Fibroblast of skin of scalp (primary cell): ENCODE measurements at regions not wholly inside any gene's neighbourhood (a gene's known extent, or its start where the extent isn't known, plus 50 kb on each side); places are given as distances from the start of the nearest gene placed in this dataset.

ENCODE experiments used
- DNase-seq: peaks from one replicate; pipeline ENCODE4 v3.0.0-alpha.2; 2013

DNA sequence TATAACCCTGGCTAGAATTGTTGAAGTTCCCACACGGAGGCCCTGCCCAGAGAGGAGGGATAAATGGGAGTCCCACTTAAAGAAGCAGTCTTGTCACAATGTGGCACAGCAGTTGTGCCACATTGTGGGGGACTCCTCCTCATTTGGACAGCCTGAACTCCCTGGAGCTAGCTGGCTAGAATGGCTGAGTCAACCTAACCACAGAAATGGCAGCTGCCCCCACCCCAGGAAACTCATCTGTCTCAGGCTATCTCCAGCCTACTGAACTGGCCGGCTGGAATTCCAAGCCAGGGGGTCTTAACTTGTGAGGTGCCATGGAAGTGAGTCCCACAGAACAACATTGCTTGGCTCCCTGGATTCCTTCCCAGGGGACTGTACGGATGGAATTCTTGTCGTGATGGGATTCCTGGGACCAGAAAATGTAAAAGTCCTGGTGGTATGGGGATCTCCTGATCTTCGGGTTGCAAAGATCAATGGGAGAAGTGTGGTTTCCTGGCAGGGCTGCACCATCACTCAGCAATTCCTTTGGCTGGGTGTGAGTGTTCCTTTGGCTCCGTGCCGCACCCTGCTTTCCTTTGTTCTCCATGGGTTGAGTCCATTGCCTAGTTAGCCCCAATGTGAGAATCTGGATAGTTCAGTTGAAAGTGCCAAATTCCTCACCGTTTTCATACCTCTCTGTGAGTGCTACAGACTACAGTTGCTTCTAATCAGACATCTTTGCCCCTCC is 791.2 kb upstream of the FAT3 start:
- peak; percentile 27 for DNase-seq

DNA sequence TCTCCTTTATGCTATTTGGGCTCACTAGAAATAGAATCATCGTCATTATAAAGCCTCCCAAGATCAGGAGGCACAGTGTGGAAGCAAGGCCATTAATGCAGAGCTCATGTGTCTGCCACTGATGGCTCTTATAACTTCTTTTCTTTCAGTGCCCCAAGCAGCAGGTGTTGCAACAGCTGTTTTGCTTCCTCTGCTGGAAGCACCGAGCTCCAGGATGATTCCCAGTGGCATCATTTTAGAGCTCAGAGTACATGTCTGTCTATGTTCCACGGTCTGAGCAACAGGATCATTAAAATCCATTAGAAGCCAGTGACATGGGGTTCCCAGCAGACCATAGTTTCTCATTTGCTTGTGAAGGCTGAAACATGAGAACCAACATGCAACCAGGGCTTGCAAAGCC is 803.0 kb upstream of the FAT3 start:
- no peak for DNase-seq

DNA sequence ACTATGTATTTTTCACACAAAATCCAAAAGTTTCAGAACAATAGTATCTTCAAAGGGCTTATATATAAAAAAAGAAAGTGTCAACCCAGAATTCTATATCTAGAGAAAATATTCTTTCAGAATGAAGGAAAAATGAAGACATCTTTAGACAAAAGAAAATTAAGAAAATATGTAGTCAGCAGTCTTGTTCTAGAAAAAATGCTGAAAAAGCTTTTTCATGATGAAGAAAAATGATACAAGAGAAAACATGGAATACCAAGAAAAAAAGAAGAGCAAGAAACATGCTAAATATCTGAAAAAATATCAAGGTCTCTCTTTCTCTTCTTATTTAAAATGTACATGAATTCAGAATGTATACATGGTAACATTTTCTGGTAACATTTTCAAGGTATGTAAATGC is 816.8 kb upstream of the FAT3 start:
- DNase-seq = no peak

GRCh38 chr11:91406009-91406408 is 818.6 kb upstream of the FAT3 start:
- DNase-seq = no peak

GRCh38 chr11:91404344-91404743 is 820.3 kb upstream of the FAT3 start:
- no peak for DNase-seq

- DNase-seq = no peak
Observed at GRCh38 chr11:91397134-91397468, 827.5 kb upstream of the FAT3 start.

DNA sequence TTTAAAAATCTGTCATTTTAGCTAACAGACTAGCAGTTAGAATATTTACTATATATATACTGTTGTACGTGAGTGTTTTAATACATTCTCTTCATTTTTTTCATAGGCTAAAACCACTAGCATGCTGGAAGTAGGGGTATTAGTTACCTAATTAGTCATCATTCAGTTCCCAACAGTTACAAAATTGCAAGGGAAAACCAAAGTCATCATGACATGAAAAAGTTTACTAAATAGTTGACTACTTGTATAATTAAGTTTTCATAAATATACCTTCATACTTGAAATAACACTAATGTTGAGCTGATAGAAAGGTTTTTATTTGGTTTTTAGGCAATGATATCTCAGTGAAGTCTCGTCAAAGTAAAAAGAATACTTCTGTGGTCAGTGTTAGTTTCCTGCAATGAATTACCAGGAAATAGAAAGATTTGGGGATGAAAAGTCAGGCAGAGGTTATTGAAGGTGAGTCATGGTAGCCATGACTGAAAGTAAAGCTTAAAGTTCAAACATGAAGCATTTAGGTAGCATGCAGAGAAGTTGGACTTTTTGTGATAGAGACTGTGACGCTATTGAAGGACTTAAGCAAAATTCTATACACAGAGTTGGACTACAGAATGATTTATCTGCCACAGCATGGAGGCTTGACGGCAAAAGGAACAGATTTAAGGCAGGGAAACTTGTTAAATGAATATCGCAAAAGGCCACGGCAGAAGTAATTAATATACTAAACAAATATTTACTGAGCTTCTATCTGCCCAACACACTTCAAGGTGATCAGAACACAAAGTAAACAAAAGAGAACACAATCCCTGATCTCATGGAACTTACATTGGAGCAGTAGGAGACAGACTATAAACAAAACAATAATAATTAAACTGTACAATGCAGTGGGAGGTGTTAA is 828.1 kb upstream of the FAT3 start:
- peak; percentile 47 for DNase-seq

- no peak for DNase-seq
Observed at GRCh38 chr11:91394727-91395414, 829.7 kb upstream of the FAT3 start.

- no peak for DNase-seq
Observed at GRCh38 chr11:91394073-91394726, 830.4 kb upstream of the FAT3 start.

DNA sequence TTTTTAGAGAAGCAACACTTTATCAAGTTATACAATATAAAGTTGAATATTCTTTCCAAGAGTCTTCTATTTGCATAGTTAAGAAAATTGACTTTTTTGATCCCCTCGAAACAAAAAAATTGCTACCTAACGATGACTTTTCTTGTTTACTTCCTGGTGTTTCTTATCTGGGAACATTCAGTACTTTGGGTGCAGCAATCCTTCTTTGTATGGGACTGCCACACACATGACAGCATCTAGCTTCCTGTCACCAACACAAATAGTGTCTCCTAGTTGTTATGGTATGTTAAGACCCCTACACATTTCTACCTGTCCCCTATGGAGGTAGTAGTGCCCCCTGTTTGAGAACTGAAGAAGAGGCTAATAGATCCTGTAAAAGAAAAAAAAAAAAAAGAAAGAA is 841.7 kb upstream of the FAT3 start:
- DNase-seq = no peak

- no peak for DNase-seq
Observed at GRCh38 chr11:91374794-91375193, 849.8 kb upstream of the FAT3 start.

GRCh38 chr11:91373497-91373896 is 851.1 kb upstream of the FAT3 start:
- no peak for DNase-seq

DNA sequence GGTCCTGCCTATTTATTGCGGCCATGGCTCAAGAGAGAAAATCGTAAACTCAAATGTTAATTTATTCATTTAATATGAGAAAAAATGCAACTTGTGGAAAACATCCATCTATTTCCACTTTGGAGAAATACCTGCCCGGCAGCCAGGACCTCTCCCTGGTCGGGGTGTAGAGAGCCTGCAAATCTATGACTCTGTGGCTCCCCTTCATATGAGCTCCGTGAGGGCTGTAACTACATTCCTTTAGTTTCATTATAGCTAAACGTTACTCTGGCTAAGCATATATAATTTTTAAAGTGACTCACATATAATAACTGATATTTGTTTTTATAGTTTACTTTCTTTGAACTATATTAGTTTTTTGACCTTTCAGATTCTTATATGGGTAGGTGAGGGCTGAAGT is 857.8 kb upstream of the FAT3 start:
- no peak for DNase-seq

DNA sequence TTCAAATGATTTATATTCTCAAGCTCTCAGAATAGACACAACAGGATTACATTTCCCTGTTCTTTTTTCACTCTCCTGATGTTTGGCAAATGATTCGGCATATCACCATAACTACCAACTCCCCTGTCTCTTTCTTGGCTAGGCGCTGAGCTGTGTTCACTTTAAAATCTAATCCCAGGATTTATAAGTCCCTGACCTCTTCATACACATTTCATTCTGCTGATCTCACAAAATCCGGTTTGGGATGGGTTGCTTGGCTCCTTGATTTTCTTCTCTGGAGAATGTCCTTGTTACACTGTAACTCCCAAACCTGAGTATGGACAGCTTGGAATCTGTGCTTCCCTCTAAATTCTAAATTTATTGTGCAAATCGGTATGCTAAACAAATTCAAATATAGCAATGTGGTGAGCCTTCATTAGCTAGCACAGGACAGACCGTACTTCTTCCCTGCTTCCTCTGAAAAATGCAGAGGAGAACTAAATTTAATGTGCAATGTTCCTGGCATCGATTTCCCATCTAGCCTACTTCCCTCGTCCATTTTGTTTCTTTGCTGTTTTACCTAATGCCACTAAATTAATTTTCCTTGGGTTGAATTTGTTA is 858.5 kb upstream of the FAT3 start:
- DNase-seq = no peak

GRCh38 chr11:91350931-91351330 is 873.7 kb upstream of the FAT3 start:
- DNase-seq = no peak

GRCh38 chr11:91326751-91327150 is 897.9 kb upstream of the FAT3 start:
- no peak for DNase-seq

GRCh38 chr11:91326280-91326679 is 898.3 kb upstream of the FAT3 start:
- DNase-seq = no peak

DNA sequence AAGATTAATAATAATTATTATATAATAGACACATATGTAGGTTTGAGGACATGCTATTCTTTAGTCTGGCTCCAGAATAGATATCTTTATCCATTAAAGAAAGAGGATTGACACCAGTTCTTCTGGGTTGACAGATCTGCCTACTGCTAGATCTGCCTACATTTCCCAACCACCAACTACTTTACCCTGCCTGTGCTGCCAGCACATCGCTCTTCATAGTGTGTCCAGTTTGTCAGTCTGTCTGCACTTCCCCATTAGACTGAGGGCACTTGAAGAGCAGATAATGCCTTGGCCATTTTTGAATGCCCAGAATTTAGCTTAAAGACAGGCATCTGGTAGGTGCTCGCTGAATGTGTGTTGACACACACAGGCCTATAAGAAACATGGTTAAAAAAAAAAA is 910.1 kb upstream of the FAT3 start:
- DNase-seq = no peak

DNA sequence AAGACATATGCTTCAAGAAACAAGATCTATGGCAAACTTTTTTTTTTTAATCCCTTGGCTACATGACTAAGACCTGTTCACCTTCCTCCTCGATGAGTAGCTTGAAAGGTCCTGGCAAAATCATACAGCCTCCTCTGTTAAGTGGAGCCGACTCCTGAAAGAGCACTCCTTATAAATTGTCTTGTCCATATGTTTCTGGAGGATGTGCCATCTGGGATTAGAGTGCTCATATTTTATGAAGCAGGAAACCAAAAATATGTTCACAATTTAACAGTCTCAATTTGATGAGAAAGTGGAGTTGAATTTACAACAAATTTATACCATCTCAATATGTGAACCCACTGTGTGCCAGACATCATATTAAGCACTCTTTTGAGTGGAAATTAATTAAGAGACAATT is 912.1 kb upstream of the FAT3 start:
- peak; percentile 3 for DNase-seq

- no peak for DNase-seq
Observed at GRCh38 chr11:91310085-91310484, 914.5 kb upstream of the FAT3 start.

GRCh38 chr11:91308069-91308468 is 916.5 kb upstream of the FAT3 start:
- no peak for DNase-seq

- no peak for DNase-seq
Observed at GRCh38 chr11:91305402-91305801, 919.2 kb upstream of the FAT3 start.

GRCh38 chr11:91303749-91304148 is 920.9 kb upstream of the FAT3 start:
- no peak for DNase-seq
